A673 (cell line): ENCODE measurements at regions not wholly inside any gene's neighbourhood (a gene's known extent, or its start where the extent isn't known, plus 50 kb on each side); places are given as distances from the start of the nearest gene placed in this dataset.

Source experiments
- BruUV-seq: library from RNA; stranded (reverse); fragments of 400-500 nt; replicated peaks from 2 replicates; lab custom pipeline; 2021; lab: Mats Ljungman, UMichigan
- CTCF ChIA-PET: fragments of 300-600 bp; sonication (Branson Sonifier 250); formaldehyde crosslinking; loops from one replicate; lab custom pipeline; 2022; ENCODE audit warnings: antibody characterized with exemption; lab: Charles Lee
- POLR2A ChIA-PET: fragments of 300-600 bp; sonication (Branson Sonifier 250); formaldehyde crosslinking; loops from one replicate; lab custom pipeline; 2022; ENCODE audit warnings: antibody characterized with exemption; ENCODE audit not compliant: low non-redundant PET; lab: Charles Lee
- DNase-seq: peaks from one replicate; pipeline ENCODE4 v3.0.0-alpha.2; 2015; ENCODE audit warnings: low spot score
- H3K27ac ChIP-seq: fragments of 200-600 bp; sonication (generic); 2 replicates; pipeline ENCODE4 v1.5.1; 2016; ENCODE audit warnings: mixed run types, low read depth, mild to moderate bottlenecking, mixed read lengths, antibody characterized with exemption, low read length; ENCODE audit not compliant: poor library complexity, severe bottlenecking
- H3K27me3 ChIP-seq: fragments of 200-600 bp; sonication (generic); replicated peaks from 2 replicates; pipeline ENCODE4 v1.6.1; 2017; ENCODE audit warnings: mixed run types, low read depth, mild to moderate bottlenecking, mixed read lengths, antibody characterized with exemption, low read length; ENCODE audit not compliant: insufficient read depth, poor library complexity
- H3K36me3 ChIP-seq: fragments of 200-600 bp; sonication (generic); 2 replicates; pipeline ENCODE4 v1.6.1; 2016; ENCODE audit warnings: mixed run types, mild to moderate bottlenecking, mixed read lengths, antibody characterized with exemption, low read length; ENCODE audit not compliant: insufficient read depth, poor library complexity, severe bottlenecking
- H3K4me1 ChIP-seq: fragments of 200-600 bp; sonication (generic); 2 replicates; pipeline ENCODE4 v1.6.1; 2017; ENCODE audit warnings: mixed run types, mild to moderate bottlenecking, mixed read lengths, antibody characterized with exemption, low read length; ENCODE audit not compliant: insufficient read depth, poor library complexity, severe bottlenecking
- H3K4me3 ChIP-seq: fragments of 200-600 bp; sonication (generic); 2 replicates; pipeline ENCODE4 v1.5.1; 2016; ENCODE audit warnings: low read depth, mixed run types, mild to moderate bottlenecking, mixed read lengths, low read length; ENCODE audit not compliant: poor library complexity, severe bottlenecking
- H3K9me3 ChIP-seq: fragments of 200-600 bp; sonication (generic); 2 replicates; pipeline ENCODE4 v1.6.1; 2016; ENCODE audit warnings: mixed run types, low read depth, mild to moderate bottlenecking, mixed read lengths, antibody characterized with exemption, low read length; ENCODE audit not compliant: poor library complexity, severe bottlenecking
- EZH2 ChIP-seq: fragments of 200-600 bp; sonication (generic); IDR thresholded peaks from 2 replicates; pipeline ENCODE4 v1.6.1; 2017; ENCODE audit warnings: borderline replicate concordance, low read depth, mild to moderate bottlenecking, mixed read lengths, antibody characterized with exemption, low read length; ENCODE audit not compliant: poor library complexity, severe bottlenecking
- intact Hi-C: fragments of 100-400 bp; cut with micrococcal nuclease; formaldehyde crosslinking; loops from one replicate; pipeline ENCODE4 v1.10.0; 2022; ENCODE audit not compliant: unreplicated experiment
- TF ChIP-seq, protein P1 (sequence below): fragments of 300-800, 200-600 bp; sonication (generic); conservative IDR thresholded peaks from 2 replicates; pipeline ENCODE4 v1.5.1; 2017; ENCODE audit warnings: low read depth, mild to moderate bottlenecking, antibody characterized with exemption, low read length, moderate library complexity, mixed read lengths

DNA sequence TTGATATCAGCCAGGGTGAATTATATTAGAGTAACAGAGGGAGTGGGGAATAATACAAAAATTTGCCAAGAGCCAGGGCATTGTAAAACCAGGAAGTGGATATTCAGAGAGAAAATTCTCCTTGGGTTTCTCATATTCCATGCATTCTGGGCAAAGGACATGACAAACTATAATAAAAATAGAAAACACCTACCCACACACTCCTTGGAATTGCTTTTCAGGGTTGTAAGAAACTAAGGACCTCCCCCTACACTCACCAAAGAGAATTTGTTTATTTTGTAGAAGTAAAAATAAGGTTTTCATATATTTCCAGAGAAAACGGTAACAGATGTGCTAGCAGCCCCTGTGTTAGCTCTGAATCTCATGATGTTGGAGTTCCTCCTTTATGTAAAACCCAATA lies 649.6 kb downstream of the SLITRK1 start:
- Histone ChIP-seq H3K36me3 (no peaks in the 10 kb centered on the region), H3K27ac (no peak overlapping the region), H3K27me3 (no peaks in the 10 kb centered on the region), H3K4me1 (no peaks in the 10 kb centered on the region), H3K4me3 (no peak overlapping the region), H3K9me3 (no peaks in the 10 kb centered on the region)
- intact Hi-C loops: no loop called here
- ChIA-PET CTCF (no interaction called here), POLR2A (no interaction called here)
- no peak for DNase-seq
- TF ChIP-seq, protein P1, sequence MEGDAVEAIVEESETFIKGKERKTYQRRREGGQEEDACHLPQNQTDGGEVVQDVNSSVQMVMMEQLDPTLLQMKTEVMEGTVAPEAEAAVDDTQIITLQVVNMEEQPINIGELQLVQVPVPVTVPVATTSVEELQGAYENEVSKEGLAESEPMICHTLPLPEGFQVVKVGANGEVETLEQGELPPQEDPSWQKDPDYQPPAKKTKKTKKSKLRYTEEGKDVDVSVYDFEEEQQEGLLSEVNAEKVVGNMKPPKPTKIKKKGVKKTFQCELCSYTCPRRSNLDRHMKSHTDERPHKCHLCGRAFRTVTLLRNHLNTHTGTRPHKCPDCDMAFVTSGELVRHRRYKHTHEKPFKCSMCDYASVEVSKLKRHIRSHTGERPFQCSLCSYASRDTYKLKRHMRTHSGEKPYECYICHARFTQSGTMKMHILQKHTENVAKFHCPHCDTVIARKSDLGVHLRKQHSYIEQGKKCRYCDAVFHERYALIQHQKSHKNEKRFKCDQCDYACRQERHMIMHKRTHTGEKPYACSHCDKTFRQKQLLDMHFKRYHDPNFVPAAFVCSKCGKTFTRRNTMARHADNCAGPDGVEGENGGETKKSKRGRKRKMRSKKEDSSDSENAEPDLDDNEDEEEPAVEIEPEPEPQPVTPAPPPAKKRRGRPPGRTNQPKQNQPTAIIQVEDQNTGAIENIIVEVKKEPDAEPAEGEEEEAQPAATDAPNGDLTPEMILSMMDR: no peak
- no peak for TF ChIP-seq EZH2
- no TSS peak for BruUV-seq

DNA sequence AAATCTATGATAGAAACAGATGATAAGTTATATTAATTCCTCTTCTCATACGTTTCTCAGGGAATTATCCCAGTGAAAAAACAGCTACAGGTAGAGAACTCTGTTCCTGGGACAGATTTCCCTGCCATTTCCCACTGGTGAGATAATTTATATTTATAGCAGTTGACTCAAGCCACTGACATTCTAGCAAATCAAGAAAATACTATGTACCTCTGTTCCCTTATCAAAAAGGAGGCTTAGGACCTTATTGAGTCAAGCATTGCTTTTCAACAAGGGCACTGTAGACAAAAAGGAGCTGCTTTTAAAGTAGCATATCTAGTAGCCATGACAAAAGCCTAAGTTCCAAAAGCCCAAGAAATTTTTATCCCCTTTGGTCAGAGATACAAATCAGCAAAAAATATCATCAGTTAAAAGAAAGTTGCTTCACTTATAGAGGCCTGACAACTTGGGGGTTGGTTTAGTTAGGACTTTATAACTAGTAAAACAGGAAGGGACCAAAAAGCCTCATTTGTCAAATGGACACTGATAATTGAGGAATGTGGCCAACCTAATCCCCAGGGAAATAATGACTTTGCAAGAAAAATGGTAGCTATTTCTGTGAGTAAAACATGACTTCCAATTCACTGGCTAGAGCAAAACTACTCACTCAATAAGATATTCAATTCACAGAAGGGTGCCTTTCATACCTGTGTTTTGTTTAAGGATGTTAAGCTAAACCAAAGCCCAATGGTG lies 652.5 kb downstream of the SLITRK1 start:
- CTCF ChIA-PET: no interaction called here
- H3K9me3 ChIP-seq: no peaks in the 10 kb centered on the region
- H3K4me1 ChIP-seq: no peaks in the 10 kb centered on the region
- no peak for DNase-seq
- BruUV-seq: no TSS peak
- TF ChIP-seq, protein P1: no peak
- no peak for TF ChIP-seq EZH2
- intact Hi-C loops: no loop called here
- POLR2A ChIA-PET: no interaction called here
- H3K27me3 ChIP-seq: no peaks in the 10 kb centered on the region
- H3K4me3 ChIP-seq: no peak overlapping the region
- H3K36me3 ChIP-seq: no peaks in the 10 kb centered on the region
- no peak overlapping the region for H3K27ac ChIP-seq

DNA sequence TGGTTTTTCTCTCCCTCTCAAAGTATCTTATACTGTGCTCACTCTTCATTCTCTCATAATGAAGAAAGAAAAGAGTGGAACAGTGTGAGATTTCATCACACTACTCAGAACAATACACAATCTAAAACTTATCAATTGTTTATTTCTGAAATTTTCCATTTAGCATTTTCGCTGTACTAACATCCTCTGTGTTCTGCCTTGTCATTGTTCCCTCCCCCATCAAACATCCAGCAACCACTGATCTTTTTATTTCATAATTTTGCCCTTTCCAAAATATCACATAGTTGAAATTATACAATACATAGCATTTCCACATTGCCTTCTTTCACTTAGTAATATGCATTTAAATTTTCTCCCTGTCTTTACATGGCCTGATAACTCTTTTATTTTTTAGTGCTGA lies 658.7 kb downstream of the SLITRK1 start:
- H3K27ac ChIP-seq: no peak overlapping the region
- intact Hi-C loops: no loop called here
- ChIA-PET CTCF (no interaction called here), POLR2A (no interaction called here)
- H3K27me3 ChIP-seq: no peaks in the 10 kb centered on the region
- BruUV-seq: no TSS peak
- TF ChIP-seq, protein P1: no peak
- TF ChIP-seq EZH2: no peak
- H3K36me3 ChIP-seq: no peaks in the 10 kb centered on the region
- DNase-seq: no peak
- H3K9me3 ChIP-seq: no peaks in the 10 kb centered on the region
- H3K4me1 ChIP-seq: no peaks in the 10 kb centered on the region
- no peak overlapping the region for H3K4me3 ChIP-seq
